ENCODE measurements at regions not wholly inside any gene's neighbourhood (a gene's known extent, or its start where the extent isn't known, plus 50 kb on each side); places are given as distances from the start of the nearest gene placed in this dataset.

DNA sequence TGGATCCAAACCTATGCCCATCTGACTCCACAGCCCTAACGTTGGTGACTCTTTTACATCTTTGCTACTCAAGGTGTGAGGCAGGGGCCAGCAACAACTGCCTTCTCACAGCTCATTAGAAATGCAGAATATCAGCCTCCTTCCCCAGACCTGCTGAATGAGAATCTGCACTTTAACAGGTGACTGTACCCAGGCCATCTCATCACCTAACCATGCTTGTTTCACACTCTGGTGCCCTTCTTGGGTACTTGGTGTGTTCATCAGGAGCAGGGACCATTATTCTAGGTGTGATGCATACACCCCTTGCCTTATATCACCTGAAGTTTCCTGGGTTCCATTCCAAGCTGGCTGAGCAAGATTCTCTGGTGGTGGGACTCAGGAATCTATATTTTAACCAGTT lies 196.3 kb upstream of the LMCD1 start:
- H3K79me2 ChIP-seq = no peaks in the 10 kb centered on the region
- no peaks in the 10 kb centered on the region for H3K36me3 ChIP-seq (replicated peaks; ENCODE audit: insufficient read depth, low read depth)
- H3K4me1 ChIP-seq (ENCODE audit: insufficient read depth) = no peaks in the 10 kb centered on the region
- no peak overlapping the region for H3K27ac ChIP-seq
- H3K4me2 ChIP-seq = no peak overlapping the region
- no peaks in the 10 kb centered on the region for H4K20me1 ChIP-seq (ENCODE audit: insufficient read depth, poor library complexity, severe bottlenecking)
- H3K4me3 ChIP-seq = no peak overlapping the region
- H3K9me2 ChIP-seq (replicated peaks; ENCODE audit: insufficient read depth) = no peaks in the 10 kb centered on the region
- H3K27me3 ChIP-seq = no peaks in the 10 kb centered on the region
- TF ChIP-seq EZH2 (IDR thresholded peaks at IDR 0.05; ENCODE audit: borderline replicate concordance) = no peak
- TF ChIP-seq, protein P1, sequence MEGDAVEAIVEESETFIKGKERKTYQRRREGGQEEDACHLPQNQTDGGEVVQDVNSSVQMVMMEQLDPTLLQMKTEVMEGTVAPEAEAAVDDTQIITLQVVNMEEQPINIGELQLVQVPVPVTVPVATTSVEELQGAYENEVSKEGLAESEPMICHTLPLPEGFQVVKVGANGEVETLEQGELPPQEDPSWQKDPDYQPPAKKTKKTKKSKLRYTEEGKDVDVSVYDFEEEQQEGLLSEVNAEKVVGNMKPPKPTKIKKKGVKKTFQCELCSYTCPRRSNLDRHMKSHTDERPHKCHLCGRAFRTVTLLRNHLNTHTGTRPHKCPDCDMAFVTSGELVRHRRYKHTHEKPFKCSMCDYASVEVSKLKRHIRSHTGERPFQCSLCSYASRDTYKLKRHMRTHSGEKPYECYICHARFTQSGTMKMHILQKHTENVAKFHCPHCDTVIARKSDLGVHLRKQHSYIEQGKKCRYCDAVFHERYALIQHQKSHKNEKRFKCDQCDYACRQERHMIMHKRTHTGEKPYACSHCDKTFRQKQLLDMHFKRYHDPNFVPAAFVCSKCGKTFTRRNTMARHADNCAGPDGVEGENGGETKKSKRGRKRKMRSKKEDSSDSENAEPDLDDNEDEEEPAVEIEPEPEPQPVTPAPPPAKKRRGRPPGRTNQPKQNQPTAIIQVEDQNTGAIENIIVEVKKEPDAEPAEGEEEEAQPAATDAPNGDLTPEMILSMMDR (IDR thresholded peaks at IDR 0.05; ENCODE audit: poor library complexity) = no peak
- no peak for TF ChIP-seq EZH2phosphoT487 (IDR thresholded peaks at IDR 0.05; ENCODE audit: low read depth, severe bottlenecking, unreplicated experiment)
- no peak for DNase-seq (ENCODE audit: low spot score)
- 72% methylated on average over 1 of the region's 1 CpG for WGBS (ENCODE audit: low lambda C conversion rate, missing lambda C conversion rate)
- H2AFZ ChIP-seq = no peak overlapping the region
- H3K9me3 ChIP-seq (ENCODE audit: low read depth) = no peaks in the 10 kb centered on the region

DNA sequence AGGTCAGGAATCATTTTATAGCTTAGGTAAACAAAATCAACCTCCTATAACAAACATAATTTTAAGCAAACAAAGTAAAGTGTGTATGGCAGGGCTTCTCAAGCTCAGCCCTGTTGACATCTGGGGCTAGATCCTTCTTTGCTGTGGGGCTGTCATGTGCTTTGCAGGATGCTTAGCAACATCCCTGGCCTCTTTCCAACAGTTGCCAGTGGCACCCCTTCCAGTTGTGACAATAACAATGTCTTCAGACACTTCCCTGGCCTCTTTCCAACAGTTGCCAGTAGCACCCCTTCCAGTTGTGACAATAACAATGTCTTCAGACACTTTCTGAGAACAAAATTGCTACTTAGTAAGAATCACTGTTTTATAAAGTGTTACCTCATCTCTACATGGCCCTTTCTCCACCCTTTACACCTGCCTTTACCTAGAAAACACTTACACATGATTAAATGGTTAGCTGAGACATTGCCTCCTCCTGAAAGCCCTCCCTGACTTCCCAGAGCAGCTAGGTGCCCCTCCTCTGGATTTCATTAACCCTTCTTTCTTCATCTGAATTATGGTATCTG lies 194.0 kb upstream of the LMCD1 start:
- no peak overlapping the region for H3K27ac ChIP-seq
- no peak for DNase-seq (ENCODE audit: low spot score)
- H3K4me2 ChIP-seq = no peak overlapping the region
- H3K36me3 ChIP-seq (replicated peaks; ENCODE audit: insufficient read depth, low read depth) = no peaks in the 10 kb centered on the region
- H3K9me3 ChIP-seq (ENCODE audit: low read depth) = no peaks in the 10 kb centered on the region
- no peak overlapping the region for H2AFZ ChIP-seq
- H3K9me2 ChIP-seq (replicated peaks; ENCODE audit: insufficient read depth) = no peaks in the 10 kb centered on the region
- TF ChIP-seq, protein P1 (IDR thresholded peaks at IDR 0.05; ENCODE audit: poor library complexity) = no peak
- TF ChIP-seq EZH2 (IDR thresholded peaks at IDR 0.05; ENCODE audit: borderline replicate concordance) (no peak), EZH2phosphoT487 (IDR thresholded peaks at IDR 0.05; ENCODE audit: low read depth, severe bottlenecking, unreplicated experiment) (no peak)
- no peaks in the 10 kb centered on the region for H3K27me3 ChIP-seq
- H4K20me1 ChIP-seq (ENCODE audit: insufficient read depth, poor library complexity, severe bottlenecking) = no peaks in the 10 kb centered on the region
- H3K4me1 ChIP-seq (ENCODE audit: insufficient read depth) = no peaks in the 10 kb centered on the region
- H3K4me3 ChIP-seq = no peak overlapping the region
- H3K79me2 ChIP-seq = no peaks in the 10 kb centered on the region

DNA sequence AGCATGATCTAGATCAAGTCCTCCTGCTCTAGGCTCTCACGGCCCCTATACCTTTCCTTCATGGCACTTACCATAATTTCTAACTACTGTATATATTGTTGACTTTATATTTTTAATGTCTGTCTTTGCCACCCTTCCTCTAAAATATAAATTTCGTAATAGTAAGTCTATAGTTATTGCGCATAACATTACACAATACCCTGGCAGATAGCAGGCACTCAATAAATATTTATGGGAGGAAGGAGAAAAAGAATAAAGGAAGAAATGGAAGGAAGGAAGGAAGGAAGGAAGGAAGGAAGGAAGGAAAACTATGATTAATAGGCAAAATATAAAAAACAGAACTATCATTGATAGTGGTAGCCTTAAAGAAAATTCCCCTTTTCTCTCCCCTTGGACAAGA lies 190.3 kb upstream of the LMCD1 start:
- H3K79me2 ChIP-seq = no peaks in the 10 kb centered on the region
- WGBS (ENCODE audit: low lambda C conversion rate, missing lambda C conversion rate) = 95% methylated on average over 3 of the region's 3 CpGs
- no peaks in the 10 kb centered on the region for H3K9me3 ChIP-seq (ENCODE audit: low read depth)
- H3K36me3 ChIP-seq (replicated peaks; ENCODE audit: insufficient read depth, low read depth) = no peaks in the 10 kb centered on the region
- H3K4me1 ChIP-seq (ENCODE audit: insufficient read depth) = no peaks in the 10 kb centered on the region
- TF ChIP-seq EZH2 (IDR thresholded peaks at IDR 0.05; ENCODE audit: borderline replicate concordance) = no peak
- TF ChIP-seq, protein P1 (IDR thresholded peaks at IDR 0.05; ENCODE audit: poor library complexity) = no peak
- TF ChIP-seq EZH2phosphoT487 (IDR thresholded peaks at IDR 0.05; ENCODE audit: low read depth, severe bottlenecking, unreplicated experiment) = no peak
- no peaks in the 10 kb centered on the region for H3K27me3 ChIP-seq
- no peak for DNase-seq (ENCODE audit: low spot score)
- H3K9me2 ChIP-seq (replicated peaks; ENCODE audit: insufficient read depth) = no peaks in the 10 kb centered on the region
- no peak overlapping the region for H3K4me2 ChIP-seq
- H2AFZ ChIP-seq = no peak overlapping the region
- no peak overlapping the region for H3K27ac ChIP-seq
- no peaks in the 10 kb centered on the region for H4K20me1 ChIP-seq (ENCODE audit: insufficient read depth, poor library complexity, severe bottlenecking)
- no peak overlapping the region for H3K4me3 ChIP-seq

DNA sequence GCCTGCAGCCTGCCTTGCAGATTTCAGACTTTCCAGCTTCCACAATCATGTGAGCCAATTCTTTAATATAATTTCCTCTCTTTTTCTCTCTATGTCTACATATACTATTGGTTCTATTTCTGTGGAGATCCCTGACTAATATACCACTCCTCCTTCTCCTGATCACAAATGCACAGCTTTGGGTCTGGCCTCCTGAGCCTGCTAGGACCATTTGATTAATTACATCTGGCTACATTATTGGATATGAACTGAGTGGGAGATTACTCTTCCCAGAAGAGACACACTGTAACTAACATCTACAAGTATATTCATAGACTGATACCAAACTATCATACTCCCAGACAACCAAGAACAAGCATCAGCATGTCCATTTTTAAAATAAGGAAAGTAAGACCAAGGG lies 188.9 kb upstream of the LMCD1 start:
- no peaks in the 10 kb centered on the region for H3K27me3 ChIP-seq

More for the DNA sequence above, 188.9 kb upstream of the LMCD1 start:
- no peaks in the 10 kb centered on the region for H3K4me1 ChIP-seq (ENCODE audit: insufficient read depth)
- H3K36me3 ChIP-seq (replicated peaks; ENCODE audit: insufficient read depth, low read depth) = no peaks in the 10 kb centered on the region
- TF ChIP-seq EZH2 (IDR thresholded peaks at IDR 0.05; ENCODE audit: borderline replicate concordance) (no peak), EZH2phosphoT487 (IDR thresholded peaks at IDR 0.05; ENCODE audit: low read depth, severe bottlenecking, unreplicated experiment) (no peak)
- TF ChIP-seq, protein P1 (IDR thresholded peaks at IDR 0.05; ENCODE audit: poor library complexity) = no peak
- no peak for DNase-seq (ENCODE audit: low spot score)
- no peak overlapping the region for H3K4me3 ChIP-seq
- no peak overlapping the region for H3K27ac ChIP-seq
- H2AFZ ChIP-seq = no peak overlapping the region
- no peaks in the 10 kb centered on the region for H4K20me1 ChIP-seq (ENCODE audit: insufficient read depth, poor library complexity, severe bottlenecking)
- H3K4me2 ChIP-seq = no peak overlapping the region
- no peaks in the 10 kb centered on the region for H3K79me2 ChIP-seq
- no peaks in the 10 kb centered on the region for H3K9me3 ChIP-seq (ENCODE audit: low read depth)
- H3K9me2 ChIP-seq (replicated peaks; ENCODE audit: insufficient read depth) = no peaks in the 10 kb centered on the region
